ENCODE measurements at regions not wholly inside any gene's neighbourhood (a gene's known extent, or its start where the extent isn't known, plus 50 kb on each side); places are given as distances from the start of the nearest gene placed in this dataset.

- TF ChIP-seq EGR1 (IDR thresholded peaks at IDR 0.05; ENCODE audit: low read depth) (no peak), CTCF (IDR thresholded peaks at IDR 0.05 in 2 of 3, conservative IDR thresholded peaks at IDR 0.05 in 1 of 3; ENCODE audit: borderline replicate concordance in 1 of 3, insufficient read depth in 1 of 3, low read depth in 2 of 3, low read length in 2 of 3) (no peak), FOSL1 (IDR thresholded peaks at IDR 0.05; ENCODE audit: low read depth) (no peak), CEBPB (IDR thresholded peaks at IDR 0.05; ENCODE audit: low read depth) (no peak)
Measured at GRCh38 chr2:234374736-234375135, 122.1 kb downstream of the ARL4C start.

All from HCT116 (cell line).